Loucy (cell line): ENCODE measurements at regions not wholly inside any gene's neighbourhood (a gene's known extent, or its start where the extent isn't known, plus 50 kb on each side); places are given as distances from the start of the nearest gene placed in this dataset.
A peak's percentile ranks its signal among the peaks of the same experiment; 100 is the strongest.
"Not testable (repeated sequence)": the region's sequence is repeated elsewhere in the genome, so short reads cannot be mapped to it uniquely, and the experiment has no call there.

ENCODE experiments used
- H2AFZ ChIP-seq: fragments of 200-600 bp; sonication (generic); 2 replicates; pipeline ENCODE4 v1.6.0; 2016; ENCODE audit warnings: antibody characterized with exemption, mild to moderate bottlenecking, low read length, moderate library complexity
- H3F3A ChIP-seq: fragments of 200-600 bp; 2 replicates; pipeline ENCODE4 v1.6.0; 2016; ENCODE audit warnings: antibody characterized with exemption, low read depth, mild to moderate bottlenecking
- H3K27me3 ChIP-seq: fragments of 200-600 bp; sonication (generic); 2 replicates; pipeline ENCODE4 v1.6.1; 2014; ENCODE audit warnings: low read length, mild to moderate bottlenecking; ENCODE audit not compliant: insufficient read depth, poor library complexity, severe bottlenecking
- H3K36me3 ChIP-seq: fragments of 200-600 bp; sonication (generic); 2 replicates; pipeline ENCODE4 v1.6.1; 2016; ENCODE audit warnings: low read length; ENCODE audit not compliant: insufficient read depth
- H3K4me1 ChIP-seq: fragments of 200-600 bp; sonication (generic); 2 replicates; pipeline ENCODE4 v1.5.1; 2014; ENCODE audit warnings: low read length, mild to moderate bottlenecking; ENCODE audit not compliant: insufficient read depth, poor library complexity, severe bottlenecking
- H3K4me2 ChIP-seq: fragments of 200-600 bp; sonication (generic); 2 replicates; pipeline ENCODE4 v1.6.0; 2014; ENCODE audit warnings: antibody characterized with exemption, low read length, low read depth, mild to moderate bottlenecking; ENCODE audit not compliant: poor library complexity, severe bottlenecking
- H3K4me3 ChIP-seq: fragments of 200-600 bp; sonication (generic); 2 replicates; pipeline ENCODE4 v1.5.1; 2014; ENCODE audit warnings: low read length, mild to moderate bottlenecking, mixed read lengths; ENCODE audit not compliant: poor library complexity, severe bottlenecking
- H3K79me2 ChIP-seq: fragments of 200-600 bp; sonication (generic); 2 replicates; pipeline ENCODE4 v1.6.1; 2014; ENCODE audit warnings: low read length; ENCODE audit not compliant: insufficient read depth
- H3K9ac ChIP-seq: fragments of 200-600 bp; sonication (generic); 2 replicates; pipeline ENCODE4 v1.6.0; 2014; ENCODE audit warnings: mild to moderate bottlenecking, low read depth, low read length, moderate library complexity; ENCODE audit not compliant: poor library complexity, severe bottlenecking
- H3K9me2 ChIP-seq: fragments of 200-600 bp; sonication (generic); replicated peaks from 2 replicates; pipeline ENCODE4 v1.6.1; 2016; ENCODE audit warnings: low read depth, low read length, mixed read lengths
- H3K9me3 ChIP-seq: fragments of 200-600 bp; sonication (generic); 2 replicates; pipeline ENCODE4 v1.6.1; 2014; ENCODE audit warnings: mild to moderate bottlenecking, antibody characterized with exemption, low read length, low read depth; ENCODE audit not compliant: insufficient read depth
- H4K20me1 ChIP-seq: fragments of 200-600 bp; sonication (generic); 2 replicates; pipeline ENCODE4 v1.6.0; 2014; ENCODE audit warnings: antibody characterized with exemption, low read length, mild to moderate bottlenecking; ENCODE audit not compliant: insufficient read depth, poor library complexity, severe bottlenecking
- CTCF ChIP-seq: fragments of 200-600 bp; sonication (generic); conservative IDR thresholded peaks from 2 replicates; pipeline ENCODE4 v1.5.1; 2014; ENCODE audit warnings: mild to moderate bottlenecking, antibody characterized with exemption, low read length
- EZH2phosphoT487 ChIP-seq: fragments of 200-600 bp; IDR thresholded peaks from 2 replicates; pipeline ENCODE4 v1.6.1; 2018; ENCODE audit warnings: antibody characterized with exemption, mild to moderate bottlenecking, moderate library complexity, borderline replicate concordance

- not testable (repeated sequence) for H3K79me2 ChIP-seq, H3K9ac ChIP-seq, H3K9me3 ChIP-seq, H3K4me2 ChIP-seq, H3K4me3 ChIP-seq, H2AFZ ChIP-seq, H3K9me2 ChIP-seq, H3K27me3 ChIP-seq, H3K4me1 ChIP-seq, H3F3A ChIP-seq, H3K36me3 ChIP-seq, H4K20me1 ChIP-seq
- TF ChIP-seq CTCF, result peak; percentile 56
Measured at GRCh38 chr15:77900331-77900963, 177.1 kb downstream of the TBC1D2B start.

GRCh38 chr15:77899776-77900175, 177.7 kb downstream of the TBC1D2B start:
- H3K4me3 ChIP-seq, H2AFZ ChIP-seq, H3K4me2 ChIP-seq, H3K36me3 ChIP-seq, H4K20me1 ChIP-seq, H3K9me3 ChIP-seq, H3K9me2 ChIP-seq, H3F3A ChIP-seq, H3K4me1 ChIP-seq, H3K9ac ChIP-seq, H3K79me2 ChIP-seq, H3K27me3 ChIP-seq: not testable (repeated sequence)

GRCh38 chr15:77898811-77899730, 178.4 kb downstream of the TBC1D2B start:
- H3K4me1 ChIP-seq, result no peaks in the 10 kb centered on the region
- H3K4me2 ChIP-seq, result no peak overlapping the region
- no peak overlapping the region for H3K4me3 ChIP-seq
- H3K9me2 ChIP-seq, result no peaks in the 10 kb centered on the region
- H2AFZ ChIP-seq, result no peak overlapping the region
- H3K36me3 ChIP-seq, result no peaks in the 10 kb centered on the region
- no peaks in the 10 kb centered on the region for H3K27me3 ChIP-seq
- TF ChIP-seq EZH2phosphoT487 (no peak), CTCF (no peak)
- H3K79me2 ChIP-seq, result no peaks in the 10 kb centered on the region
- no peaks in the 10 kb centered on the region for H4K20me1 ChIP-seq
- H3F3A ChIP-seq, result no peaks in the 10 kb centered on the region
- no peaks in the 10 kb centered on the region for H3K9me3 ChIP-seq
- no peak overlapping the region for H3K9ac ChIP-seq
